ENCODE measurements at regions not wholly inside any gene's neighbourhood (a gene's known extent, or its start where the extent isn't known, plus 50 kb on each side); places are given as distances from the start of the nearest gene placed in this dataset.

GRCh38 chr2:156118753-156119416 is 213.6 kb downstream of the NR4A2 start:
- no peak overlapping the region for H3K4me2 ChIP-seq (ENCODE audit: low read length)
- no peaks in the 10 kb centered on the region for H3K36me3 ChIP-seq (ENCODE audit: control insufficient read depth, low read length)
- H4K20me1 ChIP-seq (ENCODE audit: control insufficient read depth, insufficient read depth, low read depth, low read length) = no peaks in the 10 kb centered on the region
- H3K4me3 ChIP-seq (ENCODE audit: low read length) = no peak overlapping the region
- H3K9me2 ChIP-seq (replicated peaks; ENCODE audit: control insufficient read depth, low read length) = no peaks in the 10 kb centered on the region
- H3K9me3 ChIP-seq (ENCODE audit: control insufficient read depth, insufficient read depth, low read length) = no peaks in the 10 kb centered on the region
- H3K79me2 ChIP-seq (ENCODE audit: control insufficient read depth, low read length) = no peaks in the 10 kb centered on the region
- no peaks in the 10 kb centered on the region for H3F3A ChIP-seq (ENCODE audit: control insufficient read depth, insufficient read depth)
- TF ChIP-seq CTCF (IDR thresholded peaks at IDR 0.05; ENCODE audit: low read depth, low read length, poor library complexity, severe bottlenecking) (no peak), EZH2phosphoT487 (IDR thresholded peaks at IDR 0.05; ENCODE audit: borderline replicate concordance, low read length) (no peak)
- no peaks in the 10 kb centered on the region for H3K27me3 ChIP-seq (ENCODE audit: control insufficient read depth, low read length)
- H3K27ac ChIP-seq (ENCODE audit: low read depth, low read length) = no peak overlapping the region
- no peaks in the 10 kb centered on the region for H3K4me1 ChIP-seq (ENCODE audit: control insufficient read depth, low read length)

- no peak overlapping the region for H3K4me2 ChIP-seq (ENCODE audit: low read length)
- H3K9me2 ChIP-seq (replicated peaks; ENCODE audit: control insufficient read depth, low read length) = no peaks in the 10 kb centered on the region
- no peak overlapping the region for H3K27ac ChIP-seq (ENCODE audit: low read depth, low read length)
- H3K9me3 ChIP-seq (ENCODE audit: control insufficient read depth, insufficient read depth, low read length) = no peaks in the 10 kb centered on the region
- no peaks in the 10 kb centered on the region for H3K36me3 ChIP-seq (ENCODE audit: control insufficient read depth, low read length)
- no peaks in the 10 kb centered on the region for H3K4me1 ChIP-seq (ENCODE audit: control insufficient read depth, low read length)
- H3K79me2 ChIP-seq (ENCODE audit: control insufficient read depth, low read length) = no peaks in the 10 kb centered on the region
- TF ChIP-seq EZH2phosphoT487 (IDR thresholded peaks at IDR 0.05; ENCODE audit: borderline replicate concordance, low read length) (no peak), CTCF (IDR thresholded peaks at IDR 0.05; ENCODE audit: low read depth, low read length, poor library complexity, severe bottlenecking) (no peak)
- H3K27me3 ChIP-seq (ENCODE audit: control insufficient read depth, low read length) = no peaks in the 10 kb centered on the region
- no peak overlapping the region for H3K4me3 ChIP-seq (ENCODE audit: low read length)
- H4K20me1 ChIP-seq (ENCODE audit: control insufficient read depth, insufficient read depth, low read depth, low read length) = no peaks in the 10 kb centered on the region
- no peaks in the 10 kb centered on the region for H3F3A ChIP-seq (ENCODE audit: control insufficient read depth, insufficient read depth)
Measured at GRCh38 chr2:156116113-156116512, 216.4 kb downstream of the NR4A2 start.

- Histone ChIP-seq H3F3A (ENCODE audit: control insufficient read depth, insufficient read depth) (no peaks in the 10 kb centered on the region), H3K9me2 (replicated peaks; ENCODE audit: control insufficient read depth, low read length) (no peaks in the 10 kb centered on the region), H3K36me3 (ENCODE audit: control insufficient read depth, low read length) (no peaks in the 10 kb centered on the region), H3K9me3 (ENCODE audit: control insufficient read depth, insufficient read depth, low read length) (no peaks in the 10 kb centered on the region), H4K20me1 (ENCODE audit: control insufficient read depth, insufficient read depth, low read depth, low read length) (no peaks in the 10 kb centered on the region), H3K79me2 (ENCODE audit: control insufficient read depth, low read length) (no peaks in the 10 kb centered on the region), H3K4me1 (ENCODE audit: control insufficient read depth, low read length) (no peaks in the 10 kb centered on the region), H3K27me3 (ENCODE audit: control insufficient read depth, low read length) (no peaks in the 10 kb centered on the region), H3K4me3 (ENCODE audit: low read length) (no peak overlapping the region), H3K4me2 (ENCODE audit: low read length) (no peak overlapping the region), H3K27ac (ENCODE audit: low read depth, low read length) (no peak overlapping the region)
- TF ChIP-seq CTCF (IDR thresholded peaks at IDR 0.05; ENCODE audit: low read depth, low read length, poor library complexity, severe bottlenecking) = no peak
- no peak for TF ChIP-seq EZH2phosphoT487 (IDR thresholded peaks at IDR 0.05; ENCODE audit: borderline replicate concordance, low read length)
Measured at GRCh38 chr2:156115338-156115737, 217.2 kb downstream of the NR4A2 start.

Measured in DOHH2 (cell line).